Trophoblast cell (in vitro differentiated cells and primary cell): ENCODE measurements at regions not wholly inside any gene's neighbourhood (a gene's known extent, or its start where the extent isn't known, plus 50 kb on each side); places are given as distances from the start of the nearest gene placed in this dataset.

Experiments
- DNase-seq, 2 donors: peaks; one replicate each; pipeline ENCODE4 v3.0.0-alpha.2; 2016
- H2AFZ ChIP-seq: 2 replicates; pipeline ENCODE4 v1.6.1; 2013; ENCODE audit warnings: low read length, moderate library complexity, mild to moderate bottlenecking; ENCODE audit not compliant: insufficient read depth, poor library complexity
- H2AK5ac ChIP-seq: 2 replicates; pipeline ENCODE4 v1.6.1; 2013; ENCODE audit warnings: mild to moderate bottlenecking, low read length
- H2BK120ac ChIP-seq: 2 replicates; pipeline ENCODE4 v1.6.1; 2013; ENCODE audit warnings: low read length, mild to moderate bottlenecking, moderate library complexity; ENCODE audit not compliant: insufficient read depth, poor library complexity
- H2BK12ac ChIP-seq: 2 replicates; pipeline ENCODE4 v1.6.1; 2013; ENCODE audit warnings: mild to moderate bottlenecking, low read length, moderate library complexity
- H2BK5ac ChIP-seq: 2 replicates; pipeline ENCODE4 v1.6.1; 2013; ENCODE audit warnings: low read length, low read depth, moderate library complexity, mild to moderate bottlenecking; ENCODE audit not compliant: poor library complexity
- H3K14ac ChIP-seq: 2 replicates; pipeline ENCODE4 v1.6.1; 2013; ENCODE audit warnings: mild to moderate bottlenecking, low read length
- H3K18ac ChIP-seq: 2 replicates; pipeline ENCODE4 v1.6.1; 2013; ENCODE audit warnings: mild to moderate bottlenecking, low read length
- H3K23ac ChIP-seq: 2 replicates; pipeline ENCODE4 v1.6.1; 2013; ENCODE audit warnings: low read length
- H3K27ac ChIP-seq: 2 replicates; pipeline ENCODE4 v1.5.1; 2013; ENCODE audit warnings: low read depth, mild to moderate bottlenecking, inconsistent platforms, low read length, moderate library complexity
- H3K27me3 ChIP-seq: 2 replicates; pipeline ENCODE4 v1.6.1; 2013; ENCODE audit warnings: inconsistent platforms, mild to moderate bottlenecking, low read length, moderate library complexity; ENCODE audit not compliant: insufficient read depth
- H3K36me3 ChIP-seq, 2 experiments: 1 replicate in 1 of 2; 2 replicates in 1 of 2; pipeline ENCODE4 v1.6.1; 2013; ENCODE audit warnings: low read length in 2 of 2, mild to moderate bottlenecking in 2 of 2, moderate library complexity in 1 of 2; ENCODE audit not compliant: insufficient read depth in 2 of 2, control insufficient read depth in 1 of 2
- H3K4ac ChIP-seq: 2 replicates; pipeline ENCODE4 v1.6.1; 2013; ENCODE audit warnings: low read depth, mild to moderate bottlenecking, low read length, moderate library complexity
- H3K4me1 ChIP-seq, 2 experiments: 1 replicate in 1 of 2; 2 replicates in 1 of 2; pipeline ENCODE4 v1.6.1; 2013; ENCODE audit warnings: low read length in 2 of 2, mild to moderate bottlenecking in 2 of 2, moderate library complexity in 1 of 2; ENCODE audit not compliant: insufficient read depth in 2 of 2, control insufficient read depth in 1 of 2
- H3K4me2 ChIP-seq: 2 replicates; pipeline ENCODE4 v1.6.1; 2013; ENCODE audit warnings: inconsistent platforms, mild to moderate bottlenecking, low read length, moderate library complexity
- H3K4me3 ChIP-seq: 2 replicates; pipeline ENCODE4 v1.5.1; 2013; ENCODE audit warnings: mild to moderate bottlenecking, low read depth, low read length, inconsistent platforms
- H3K79me1 ChIP-seq: one replicate; pipeline ENCODE4 v1.6.1; 2013; ENCODE audit warnings: low read length
- H3K79me2 ChIP-seq: 2 replicates; pipeline ENCODE4 v1.6.1; 2013; ENCODE audit warnings: low read length, mild to moderate bottlenecking; ENCODE audit not compliant: control insufficient read depth, insufficient read depth, poor library complexity
- H3K9ac ChIP-seq: 2 replicates; pipeline ENCODE4 v1.6.1; 2013; ENCODE audit warnings: mild to moderate bottlenecking, low read length
- H3K9me3 ChIP-seq: 2 replicates; pipeline ENCODE4 v1.6.1; 2013; ENCODE audit warnings: low read depth, mild to moderate bottlenecking, control low read depth, inconsistent platforms, low read length; ENCODE audit not compliant: insufficient read depth
- H4K12ac ChIP-seq: 2 replicates; pipeline ENCODE4 v1.6.1; 2013; ENCODE audit warnings: low read depth, mild to moderate bottlenecking, low read length, moderate library complexity
- H4K8ac ChIP-seq: 2 replicates; pipeline ENCODE4 v1.6.1; 2013; ENCODE audit warnings: low read depth, mild to moderate bottlenecking, low read length, moderate library complexity
- H4K91ac ChIP-seq: one replicate; pipeline ENCODE4 v1.6.1; 2013; ENCODE audit warnings: low read depth, mild to moderate bottlenecking, low read length, moderate library complexity
- WGBS: extraction: QIAGEN DNeasy Blood & Tissue Kit; methylation state at CpG from one replicate; pipeline ENCODE4 v1.1.7; 2013; ENCODE audit warnings: missing lambda C conversion rate; ENCODE audit not compliant: insufficient read length, insufficient coverage; ENCODE audit errors: extremely low coverage; 5-methylcytosine and 5-hydroxymethylcytosine counted together

DNA sequence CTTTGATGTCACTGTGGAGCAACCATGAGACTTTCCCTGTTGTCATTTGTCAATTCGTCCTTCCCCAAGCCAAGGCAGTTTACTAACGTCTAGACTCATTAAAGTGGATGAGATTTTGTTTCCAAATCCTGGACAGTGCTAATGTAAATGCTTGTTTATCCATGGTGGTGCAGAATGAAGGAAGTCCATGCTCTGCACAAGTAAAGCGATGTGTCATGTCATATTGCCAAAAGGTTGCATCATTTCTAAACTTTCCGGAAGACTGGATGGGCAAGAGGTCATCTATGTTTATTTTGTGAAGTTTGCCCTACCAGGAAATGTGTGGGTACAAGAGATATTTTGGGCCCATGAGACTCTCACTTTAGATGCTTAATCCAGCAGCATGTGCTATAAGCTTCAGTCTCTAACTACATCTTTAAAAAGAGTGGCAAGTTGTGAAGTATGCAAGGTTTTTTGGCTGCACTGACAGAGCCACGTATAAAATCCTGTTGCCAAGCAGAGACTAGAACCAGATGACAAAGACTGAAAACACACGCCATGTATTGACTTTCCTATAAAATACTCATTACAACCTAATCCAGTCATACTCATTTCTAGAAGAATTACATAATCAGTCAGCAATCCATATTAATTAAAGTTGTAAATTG is 72.1 kb upstream of the FNDC3B start:
- no peak overlapping the region for H3K9ac ChIP-seq
- no peaks in the 10 kb centered on the region for H3K4me1 ChIP-seq
- WGBS: no CpG with 5 or more reads among the region's 6 CpGs
- H3K14ac ChIP-seq: no peak overlapping the region
- H3K79me2 ChIP-seq: no peaks in the 10 kb centered on the region
- no peak overlapping the region for H3K4ac ChIP-seq
- H3K27ac ChIP-seq: no peak overlapping the region
- H3K9me3 ChIP-seq: no peaks in the 10 kb centered on the region
- no peak overlapping the region for H2AFZ ChIP-seq
- peak in 1 of 2 donors; percentile 72 for DNase-seq
- no peak overlapping the region for H2AK5ac ChIP-seq
- no peak overlapping the region for H3K23ac ChIP-seq
- no peaks in the 10 kb centered on the region for H3K79me1 ChIP-seq
- H2BK12ac ChIP-seq: no peak overlapping the region
- H4K8ac ChIP-seq: no peak overlapping the region
- H4K91ac ChIP-seq: no peak overlapping the region
- H3K27me3 ChIP-seq: no peaks in the 10 kb centered on the region
- no peak overlapping the region for H3K4me2 ChIP-seq
- no peak overlapping the region for H4K12ac ChIP-seq
- H3K36me3 ChIP-seq: no peaks in the 10 kb centered on the region
- no peak overlapping the region for H2BK5ac ChIP-seq
- no peak overlapping the region for H3K4me3 ChIP-seq
- H2BK120ac ChIP-seq: no peak overlapping the region
- no peak overlapping the region for H3K18ac ChIP-seq

DNA sequence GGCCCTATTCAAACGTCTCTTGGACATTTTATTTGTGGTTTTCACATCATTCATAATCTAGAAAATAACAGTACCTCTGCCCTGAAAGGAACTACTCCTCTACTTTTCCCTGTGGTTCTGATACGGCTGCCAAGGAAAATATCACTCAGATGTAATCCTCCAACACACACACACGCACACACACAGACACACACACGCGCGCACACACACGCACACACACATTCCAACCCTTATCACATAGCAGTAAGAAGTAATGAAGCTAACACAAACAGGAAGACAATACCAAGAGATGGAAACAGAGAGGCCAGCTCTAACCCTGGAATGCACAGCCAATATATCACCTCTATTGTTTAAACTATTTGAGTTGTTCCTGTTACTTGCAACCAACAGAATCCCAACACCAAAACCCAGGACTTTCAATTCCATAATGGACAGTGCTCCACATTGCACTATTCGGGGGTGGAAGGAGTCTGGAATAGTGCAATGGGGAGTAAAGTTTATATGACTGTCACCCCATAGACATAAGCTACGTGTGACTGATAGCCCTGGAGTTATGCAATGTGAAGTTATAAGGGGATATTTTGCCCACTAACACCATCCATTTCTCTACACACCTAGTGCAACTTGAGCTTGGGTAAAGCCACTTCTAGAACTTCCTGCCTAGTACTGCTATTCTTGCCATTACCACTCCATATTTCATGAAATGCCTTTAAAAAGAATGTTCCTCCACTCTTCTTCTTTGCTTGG is 71.3 kb upstream of the FNDC3B start:
- WGBS: 100% methylated on average over 5 of the region's 9 CpGs
- no peak overlapping the region for H4K8ac ChIP-seq
- no peak overlapping the region for H2AFZ ChIP-seq
- H2BK5ac ChIP-seq: no peak overlapping the region
- H3K23ac ChIP-seq: no peak overlapping the region
- no peaks in the 10 kb centered on the region for H3K27me3 ChIP-seq
- H4K12ac ChIP-seq: no peak overlapping the region
- H3K9ac ChIP-seq: no peak overlapping the region
- DNase-seq: no peak
- no peaks in the 10 kb centered on the region for H3K9me3 ChIP-seq
- H2BK12ac ChIP-seq: no peak overlapping the region
- no peak overlapping the region for H3K14ac ChIP-seq
- no peaks in the 10 kb centered on the region for H3K79me1 ChIP-seq
- no peak overlapping the region for H4K91ac ChIP-seq
- H3K79me2 ChIP-seq: no peaks in the 10 kb centered on the region
- H3K4ac ChIP-seq: no peak overlapping the region
- peak overlapping the region; percentile 31 for H3K4me3 ChIP-seq
- H2AK5ac ChIP-seq: no peak overlapping the region
- H3K4me1 ChIP-seq: no peaks in the 10 kb centered on the region
- no peak overlapping the region for H3K18ac ChIP-seq
- no peak overlapping the region for H3K27ac ChIP-seq
- no peak overlapping the region for H3K4me2 ChIP-seq
- H3K36me3 ChIP-seq: no peaks in the 10 kb centered on the region
- no peak overlapping the region for H2BK120ac ChIP-seq

DNA sequence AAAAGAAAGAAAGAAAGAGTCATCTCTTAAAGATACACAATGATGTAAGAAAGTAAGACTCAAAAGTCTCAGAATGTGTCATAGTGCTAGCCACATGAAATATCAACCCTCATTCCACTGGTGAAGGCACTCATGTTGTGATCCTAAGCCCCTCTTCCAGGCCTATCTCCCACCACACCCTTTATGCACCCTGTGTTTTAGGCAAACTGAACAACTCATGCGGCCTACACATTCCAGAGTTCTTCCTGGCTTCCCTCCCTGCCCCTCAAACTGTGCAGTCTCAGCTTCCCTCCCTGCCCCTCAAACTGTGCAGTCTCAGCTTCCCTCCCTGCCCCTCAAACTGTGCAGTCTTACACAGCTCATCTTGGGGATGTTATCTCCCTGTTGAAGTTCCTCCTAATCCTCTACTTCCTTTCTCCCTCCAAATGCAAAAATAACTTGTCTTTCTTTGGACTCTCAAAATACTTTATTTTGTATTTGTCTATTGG is 69.0 kb upstream of the FNDC3B start:
- no peaks in the 10 kb centered on the region for H3K79me1 ChIP-seq
- no peak overlapping the region for H3K27ac ChIP-seq
- WGBS: no CpG with 5 or more reads among the region's 1 CpG
- no peaks in the 10 kb centered on the region for H3K9me3 ChIP-seq
- H3K9ac ChIP-seq: no peak overlapping the region
- no peak overlapping the region for H2BK120ac ChIP-seq
- H3K4me3 ChIP-seq: no peak overlapping the region
- no peaks in the 10 kb centered on the region for H3K36me3 ChIP-seq
- H3K27me3 ChIP-seq: no peaks in the 10 kb centered on the region
- H3K23ac ChIP-seq: no peak overlapping the region
- H2BK5ac ChIP-seq: no peak overlapping the region
- H3K14ac ChIP-seq: no peak overlapping the region
- H3K4ac ChIP-seq: no peak overlapping the region
- no peak overlapping the region for H2BK12ac ChIP-seq
- H4K8ac ChIP-seq: no peak overlapping the region
- H3K4me2 ChIP-seq: no peak overlapping the region
- no peak overlapping the region for H3K18ac ChIP-seq
- H3K79me2 ChIP-seq: no peaks in the 10 kb centered on the region
- H4K91ac ChIP-seq: no peak overlapping the region
- no peaks in the 10 kb centered on the region for H3K4me1 ChIP-seq
- DNase-seq: no peak
- no peak overlapping the region for H2AFZ ChIP-seq
- no peak overlapping the region for H4K12ac ChIP-seq
- no peak overlapping the region for H2AK5ac ChIP-seq

DNA sequence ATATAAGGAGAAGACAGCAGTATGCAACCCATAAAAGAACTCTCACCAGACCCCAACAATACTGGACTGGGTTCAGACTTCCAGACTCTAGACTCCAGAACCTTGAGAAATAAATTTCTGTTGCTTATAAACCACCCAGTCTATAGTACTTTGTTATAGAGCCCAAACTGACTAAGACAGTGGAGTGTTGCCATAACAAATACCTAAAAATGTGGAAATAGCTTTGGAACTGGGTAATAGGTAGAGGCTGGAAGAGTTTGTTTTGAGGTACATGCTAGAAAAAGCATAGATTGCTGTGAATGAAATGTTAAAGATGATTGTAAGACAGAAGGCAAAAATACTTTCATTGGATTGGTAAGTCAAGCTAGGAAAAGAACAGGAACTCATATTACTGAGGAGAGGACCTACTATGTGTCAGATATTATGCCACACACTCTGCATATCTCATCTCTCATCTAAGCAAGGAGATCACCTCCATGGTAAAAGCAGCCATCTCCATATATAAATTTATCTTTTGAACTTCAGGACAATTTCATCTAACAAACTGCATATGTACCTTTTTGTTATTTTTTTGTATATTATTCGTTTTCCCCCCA is 67.4 kb upstream of the FNDC3B start:
- WGBS: no CpG with 5 or more reads among the region's 1 CpG
- Histone ChIP-seq H2AFZ (no peak overlapping the region), H3K14ac (no peak overlapping the region), H3K27ac (no peak overlapping the region), H3K27me3 (no peaks in the 10 kb centered on the region), H4K8ac (no peak overlapping the region), H3K9ac (no peak overlapping the region), H3K9me3 (no peaks in the 10 kb centered on the region), H3K79me2 (no peaks in the 10 kb centered on the region), H3K23ac (no peak overlapping the region), H2BK120ac (no peak overlapping the region), H4K91ac (no peak overlapping the region), H3K18ac (no peak overlapping the region), H3K4me2 (no peak overlapping the region), H3K4me1 (no peaks in the 10 kb centered on the region), H3K36me3 (no peaks in the 10 kb centered on the region), H3K4ac (no peak overlapping the region), H2BK12ac (no peak overlapping the region), H3K4me3 (no peak overlapping the region), H2AK5ac (no peak overlapping the region), H4K12ac (no peak overlapping the region), H3K79me1 (no peaks in the 10 kb centered on the region), H2BK5ac (no peak overlapping the region)
- peak in 1 of 2 donors; percentile 75 for DNase-seq
